Effector memory CD4-positive, alpha-beta T cell (primary cell): ENCODE measurements at regions not wholly inside any gene's neighbourhood (a gene's known extent, or its start where the extent isn't known, plus 50 kb on each side); places are given as distances from the start of the nearest gene placed in this dataset.

ENCODE experiments used
- DNase-seq, 3 donors: peaks; one replicate each; pipeline ENCODE4 v3.0.0-alpha.2; 2020
- H3K27ac ChIP-seq: 2 replicates; pipeline ENCODE4 v1.7.0; 2013; ENCODE audit warnings: mild to moderate bottlenecking, low read length, moderate library complexity; ENCODE audit not compliant: insufficient read depth, poor library complexity, severe bottlenecking
- H3K27me3 ChIP-seq: replicated peaks from 2 replicates; pipeline ENCODE4 v1.7.0; 2013; ENCODE audit warnings: mild to moderate bottlenecking, low read length; ENCODE audit not compliant: insufficient read depth, control insufficient read depth, poor library complexity, severe bottlenecking
- H3K36me3 ChIP-seq: 2 replicates; pipeline ENCODE4 v1.7.0; 2013; ENCODE audit warnings: mild to moderate bottlenecking, low read length, moderate library complexity; ENCODE audit not compliant: control insufficient read depth, insufficient read depth
- H3K4me1 ChIP-seq: 2 replicates; pipeline ENCODE4 v1.7.0; 2013; ENCODE audit warnings: low read length, mild to moderate bottlenecking; ENCODE audit not compliant: control insufficient read depth, insufficient read depth, poor library complexity, severe bottlenecking
- H3K4me3 ChIP-seq: 2 replicates; pipeline ENCODE4 v1.7.0; 2013; ENCODE audit warnings: low read length, low read depth, mild to moderate bottlenecking; ENCODE audit not compliant: insufficient read depth, poor library complexity, severe bottlenecking
- H3K9me3 ChIP-seq: 2 replicates; pipeline ENCODE4 v1.7.0; 2013; ENCODE audit warnings: mild to moderate bottlenecking, low read length, moderate library complexity; ENCODE audit not compliant: control insufficient read depth

GRCh38 chr9:69976152-69976551, 67.5 kb upstream of the MAMDC2 start:
- no peak for DNase-seq
- Histone ChIP-seq H3K27me3 (no peaks in the 10 kb centered on the region), H3K4me1 (no peaks in the 10 kb centered on the region), H3K4me3 (no peak overlapping the region), H3K9me3 (no peaks in the 10 kb centered on the region), H3K36me3 (no peaks in the 10 kb centered on the region), H3K27ac (no peak overlapping the region)

- no peaks in the 10 kb centered on the region for H3K9me3 ChIP-seq
- no peak overlapping the region for H3K4me3 ChIP-seq
- H3K4me1 ChIP-seq = no peaks in the 10 kb centered on the region
- no peak overlapping the region for H3K27ac ChIP-seq
- no peak for DNase-seq
- H3K36me3 ChIP-seq = no peaks in the 10 kb centered on the region
- no peaks in the 10 kb centered on the region for H3K27me3 ChIP-seq
These were observed 63.6 kb upstream of the MAMDC2 start for GRCh38 chr9:69980041-69980440.

GRCh38 chr9:69980591-69980990, 63.1 kb upstream of the MAMDC2 start:
- no peak for DNase-seq
- H3K4me1 ChIP-seq = no peaks in the 10 kb centered on the region
- H3K36me3 ChIP-seq = no peaks in the 10 kb centered on the region
- no peak overlapping the region for H3K27ac ChIP-seq
- no peaks in the 10 kb centered on the region for H3K27me3 ChIP-seq
- no peaks in the 10 kb centered on the region for H3K9me3 ChIP-seq
- H3K4me3 ChIP-seq = no peak overlapping the region

GRCh38 chr9:69981686-69982445, 61.8 kb upstream of the MAMDC2 start:
- no peak for DNase-seq
- no peaks in the 10 kb centered on the region for H3K9me3 ChIP-seq
- H3K27me3 ChIP-seq = no peaks in the 10 kb centered on the region
- no peak overlapping the region for H3K4me3 ChIP-seq
- no peaks in the 10 kb centered on the region for H3K36me3 ChIP-seq
- H3K27ac ChIP-seq = no peak overlapping the region
- H3K4me1 ChIP-seq = no peaks in the 10 kb centered on the region

GRCh38 chr9:69984831-69985230, 58.8 kb upstream of the MAMDC2 start:
- Histone ChIP-seq H3K4me3 (no peak overlapping the region), H3K9me3 (no peaks in the 10 kb centered on the region), H3K4me1 (no peaks in the 10 kb centered on the region)

GRCh38 chr9:69985971-69986370, 57.7 kb upstream of the MAMDC2 start:
- DNase-seq = no peak
- Histone ChIP-seq H3K4me3 (no peak overlapping the region), H3K27me3 (no peaks in the 10 kb centered on the region), H3K9me3 (no peaks in the 10 kb centered on the region), H3K27ac (no peak overlapping the region), H3K36me3 (no peaks in the 10 kb centered on the region), H3K4me1 (no peaks in the 10 kb centered on the region)

More at GRCh38 chr9:69984831-69985230, 58.8 kb upstream of the MAMDC2 start:
- H3K27ac ChIP-seq = no peak overlapping the region
- H3K27me3 ChIP-seq = no peaks in the 10 kb centered on the region
- H3K36me3 ChIP-seq = no peaks in the 10 kb centered on the region
- no peak for DNase-seq

- H3K4me1 ChIP-seq = no peaks in the 10 kb centered on the region
- H3K27ac ChIP-seq = no peak overlapping the region
- no peaks in the 10 kb centered on the region for H3K36me3 ChIP-seq
- H3K27me3 ChIP-seq = no peaks in the 10 kb centered on the region
- no peaks in the 10 kb centered on the region for H3K9me3 ChIP-seq
- DNase-seq = no peak
- H3K4me3 ChIP-seq = no peak overlapping the region
These were observed 56.7 kb upstream of the MAMDC2 start for GRCh38 chr9:69986970-69987369.

- H3K27me3 ChIP-seq = no peaks in the 10 kb centered on the region
- no peaks in the 10 kb centered on the region for H3K9me3 ChIP-seq
- H3K36me3 ChIP-seq = no peaks in the 10 kb centered on the region
- H3K27ac ChIP-seq = no peak overlapping the region
- no peak for DNase-seq
- no peaks in the 10 kb centered on the region for H3K4me1 ChIP-seq
- H3K4me3 ChIP-seq = no peak overlapping the region
These were observed 56.2 kb upstream of the MAMDC2 start for GRCh38 chr9:69987457-69987856.

GRCh38 chr9:69993110-69993509, 50.5 kb upstream of the MAMDC2 start:
- no peaks in the 10 kb centered on the region for H3K9me3 ChIP-seq
- no peaks in the 10 kb centered on the region for H3K36me3 ChIP-seq
- H3K27ac ChIP-seq = no peak overlapping the region
- no peak for DNase-seq
- no peaks in the 10 kb centered on the region for H3K4me1 ChIP-seq
- H3K27me3 ChIP-seq = no peaks in the 10 kb centered on the region
- no peak overlapping the region for H3K4me3 ChIP-seq
